ENCODE measurements at regions not wholly inside any gene's neighbourhood (a gene's known extent, or its start where the extent isn't known, plus 50 kb on each side); places are given as distances from the start of the nearest gene placed in this dataset.

DNA sequence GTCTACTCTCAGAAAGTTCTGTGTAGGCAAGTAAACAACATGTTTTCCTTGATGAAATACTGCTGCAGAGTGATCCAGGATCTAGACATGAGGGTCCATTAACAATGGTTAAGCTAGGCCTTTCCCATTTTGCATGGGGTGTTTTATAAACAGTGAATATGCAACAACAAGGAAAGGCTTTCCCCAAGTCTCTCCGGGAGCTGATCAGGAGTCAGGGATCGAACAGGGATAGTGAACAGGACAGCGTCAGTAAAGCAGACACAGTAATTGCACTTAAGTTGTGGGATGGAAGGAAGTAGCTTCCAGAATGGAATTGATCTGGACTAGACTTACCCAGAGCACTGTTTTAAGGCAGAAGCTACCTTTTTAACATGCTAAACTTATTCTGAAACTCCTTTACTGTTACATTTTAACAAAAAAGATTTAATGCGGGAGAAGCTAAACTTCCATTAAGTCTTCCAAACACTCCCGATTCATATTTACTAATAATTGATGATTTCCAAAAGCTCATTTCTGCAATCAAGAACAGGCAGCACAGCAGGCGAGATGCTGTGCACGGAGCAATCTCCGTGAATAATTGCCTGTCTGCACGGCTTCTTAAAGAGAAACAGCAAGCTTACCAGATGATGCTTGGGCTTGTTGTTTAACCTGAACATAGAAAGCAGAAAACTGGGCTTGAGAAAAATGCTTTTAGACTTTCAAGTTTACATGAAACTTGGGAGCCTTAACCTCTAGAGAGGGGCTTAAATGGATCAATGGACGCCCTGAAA, 50.3 kb upstream of the DOCK1 start:
- TF ChIP-seq CTCF (IDR thresholded peaks at IDR 0.05) (no peak), POLR2A (IDR thresholded peaks at IDR 0.05) (no peak)

All from adrenal gland (tissue), 5 donors.